Neural progenitor cell (in vitro differentiated cells): ENCODE measurements at regions not wholly inside any gene's neighbourhood (a gene's known extent, or its start where the extent isn't known, plus 50 kb on each side); places are given as distances from the start of the nearest gene placed in this dataset.

ENCODE experiments used
- EZH2phosphoT487 ChIP-seq: fragments of 200-600 bp; sonication (generic); IDR thresholded peaks from 2 replicates; pipeline ENCODE4 v1.6.1; 2017; ENCODE audit warnings: antibody characterized with exemption
- TF ChIP-seq, protein P1 (sequence below): fragments of 200-600 bp; sonication (generic); IDR thresholded peaks from 2 replicates; pipeline ENCODE4 v1.5.1; 2017; ENCODE audit warnings: antibody characterized with exemption, mild to moderate bottlenecking

DNA sequence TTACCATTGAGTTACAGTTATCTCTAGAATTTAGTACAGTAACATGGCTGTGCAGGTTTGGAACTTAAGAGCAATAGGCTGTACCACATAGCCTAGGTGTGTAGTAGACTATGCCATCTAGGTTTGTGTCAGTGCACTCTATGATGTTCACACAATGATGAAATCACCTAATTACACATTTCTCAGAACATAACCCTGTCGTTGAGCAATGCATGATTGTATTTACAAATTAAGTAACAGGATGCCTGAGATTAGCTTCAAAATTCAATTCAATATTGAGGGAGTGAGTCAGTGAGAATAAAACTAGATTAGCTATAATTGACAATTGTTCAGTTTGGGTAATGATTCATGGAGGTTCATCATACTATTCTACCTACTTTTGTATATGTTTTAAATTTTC, 633.8 kb downstream of the IGSF11 start:
- TF ChIP-seq, protein P1, sequence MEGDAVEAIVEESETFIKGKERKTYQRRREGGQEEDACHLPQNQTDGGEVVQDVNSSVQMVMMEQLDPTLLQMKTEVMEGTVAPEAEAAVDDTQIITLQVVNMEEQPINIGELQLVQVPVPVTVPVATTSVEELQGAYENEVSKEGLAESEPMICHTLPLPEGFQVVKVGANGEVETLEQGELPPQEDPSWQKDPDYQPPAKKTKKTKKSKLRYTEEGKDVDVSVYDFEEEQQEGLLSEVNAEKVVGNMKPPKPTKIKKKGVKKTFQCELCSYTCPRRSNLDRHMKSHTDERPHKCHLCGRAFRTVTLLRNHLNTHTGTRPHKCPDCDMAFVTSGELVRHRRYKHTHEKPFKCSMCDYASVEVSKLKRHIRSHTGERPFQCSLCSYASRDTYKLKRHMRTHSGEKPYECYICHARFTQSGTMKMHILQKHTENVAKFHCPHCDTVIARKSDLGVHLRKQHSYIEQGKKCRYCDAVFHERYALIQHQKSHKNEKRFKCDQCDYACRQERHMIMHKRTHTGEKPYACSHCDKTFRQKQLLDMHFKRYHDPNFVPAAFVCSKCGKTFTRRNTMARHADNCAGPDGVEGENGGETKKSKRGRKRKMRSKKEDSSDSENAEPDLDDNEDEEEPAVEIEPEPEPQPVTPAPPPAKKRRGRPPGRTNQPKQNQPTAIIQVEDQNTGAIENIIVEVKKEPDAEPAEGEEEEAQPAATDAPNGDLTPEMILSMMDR = no peak
- TF ChIP-seq EZH2phosphoT487 = no peak
